A549 (cell line): ENCODE measurements at regions not wholly inside any gene's neighbourhood (a gene's known extent, or its start where the extent isn't known, plus 50 kb on each side); places are given as distances from the start of the nearest gene placed in this dataset.

ENCODE experiments used
- POLR2AphosphoS2 ChIP-seq: conservative IDR thresholded peaks from 2 replicates; pipeline ENCODE4 v1.6.1; 2012; ENCODE audit warnings: low read length, improper control_type of control experiment, inconsistent platforms
- TF ChIP-seq, protein P1 (sequence below): fragments of >200 bp; sonication (Bioruptor Twin); formaldehyde crosslinking; IDR thresholded peaks from 2 replicates; pipeline ENCODE4 v1.6.1; 2016
- TF ChIP-seq, protein P2 (sequence below): fragments of >200 bp; sonication (Bioruptor Twin); formaldehyde crosslinking; IDR thresholded peaks from 3 replicates; pipeline ENCODE4 v1.5.1; 2016

DNA sequence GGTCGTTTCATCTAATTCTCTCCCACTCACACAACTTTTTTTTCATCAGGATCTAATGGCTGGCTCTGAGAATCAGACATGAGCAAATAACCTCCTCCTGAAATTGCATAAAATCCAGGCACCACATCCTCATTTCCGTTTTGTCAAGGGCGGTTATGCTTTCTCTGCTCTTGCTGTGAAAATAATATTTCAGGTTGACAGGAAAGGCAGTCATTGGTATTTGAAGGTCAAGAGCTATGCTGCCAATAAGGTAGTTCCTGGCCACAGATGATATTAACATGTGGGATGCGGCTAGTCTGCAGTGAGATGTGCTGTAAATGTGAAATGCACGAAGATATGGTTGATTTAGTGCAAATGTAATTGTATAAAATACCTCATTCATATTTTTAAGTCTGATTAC is 870.2 kb upstream of the TMEM132C start:
- TF ChIP-seq, protein P1, sequence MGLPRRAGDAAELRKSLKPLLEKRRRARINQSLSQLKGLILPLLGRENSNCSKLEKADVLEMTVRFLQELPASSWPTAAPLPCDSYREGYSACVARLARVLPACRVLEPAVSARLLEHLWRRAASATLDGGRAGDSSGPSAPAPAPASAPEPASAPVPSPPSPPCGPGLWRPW: no peak
- no peak for TF ChIP-seq POLR2AphosphoS2
- TF ChIP-seq, protein P2, sequence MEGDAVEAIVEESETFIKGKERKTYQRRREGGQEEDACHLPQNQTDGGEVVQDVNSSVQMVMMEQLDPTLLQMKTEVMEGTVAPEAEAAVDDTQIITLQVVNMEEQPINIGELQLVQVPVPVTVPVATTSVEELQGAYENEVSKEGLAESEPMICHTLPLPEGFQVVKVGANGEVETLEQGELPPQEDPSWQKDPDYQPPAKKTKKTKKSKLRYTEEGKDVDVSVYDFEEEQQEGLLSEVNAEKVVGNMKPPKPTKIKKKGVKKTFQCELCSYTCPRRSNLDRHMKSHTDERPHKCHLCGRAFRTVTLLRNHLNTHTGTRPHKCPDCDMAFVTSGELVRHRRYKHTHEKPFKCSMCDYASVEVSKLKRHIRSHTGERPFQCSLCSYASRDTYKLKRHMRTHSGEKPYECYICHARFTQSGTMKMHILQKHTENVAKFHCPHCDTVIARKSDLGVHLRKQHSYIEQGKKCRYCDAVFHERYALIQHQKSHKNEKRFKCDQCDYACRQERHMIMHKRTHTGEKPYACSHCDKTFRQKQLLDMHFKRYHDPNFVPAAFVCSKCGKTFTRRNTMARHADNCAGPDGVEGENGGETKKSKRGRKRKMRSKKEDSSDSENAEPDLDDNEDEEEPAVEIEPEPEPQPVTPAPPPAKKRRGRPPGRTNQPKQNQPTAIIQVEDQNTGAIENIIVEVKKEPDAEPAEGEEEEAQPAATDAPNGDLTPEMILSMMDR: no peak
